KMS-11 (cell line): ENCODE measurements at regions not wholly inside any gene's neighbourhood (a gene's known extent, or its start where the extent isn't known, plus 50 kb on each side); places are given as distances from the start of the nearest gene placed in this dataset.
"Not testable (repeated sequence)": the region's sequence is repeated elsewhere in the genome, so short reads cannot be mapped to it uniquely, and the experiment has no call there.

Experiments
- H2AFZ ChIP-seq: fragments of 200-600 bp; sonication (generic); 2 replicates; pipeline ENCODE4 v1.6.1; 2016; ENCODE audit warnings: antibody characterized with exemption, mixed run types, low read depth
- H3K27ac ChIP-seq: fragments of 200-600 bp; sonication (generic); 2 replicates; pipeline ENCODE4 v1.6.1; 2016; ENCODE audit warnings: mild to moderate bottlenecking, mixed run types
- H3K27me3 ChIP-seq: fragments of 200-600 bp; sonication (generic); 2 replicates; pipeline ENCODE4 v1.6.1; 2017; ENCODE audit warnings: mild to moderate bottlenecking, low read depth, mixed run types, moderate library complexity; ENCODE audit not compliant: insufficient read depth
- H3K36me3 ChIP-seq: fragments of 200-600 bp; sonication (generic); 2 replicates; pipeline ENCODE4 v1.6.1; 2017; ENCODE audit warnings: mild to moderate bottlenecking, mixed run types; ENCODE audit not compliant: insufficient read depth
- H3K4me1 ChIP-seq: fragments of 200-600 bp; sonication (generic); 2 replicates; pipeline ENCODE4 v1.6.1; 2016; ENCODE audit warnings: mild to moderate bottlenecking, low read depth, mixed run types; ENCODE audit not compliant: poor library complexity, severe bottlenecking
- H3K4me2 ChIP-seq: fragments of 200-600 bp; sonication (generic); 2 replicates; pipeline ENCODE4 v1.7.0; 2016; ENCODE audit warnings: mild to moderate bottlenecking, mixed run types
- H3K4me3 ChIP-seq: fragments of 200-600 bp; sonication (generic); IDR thresholded peaks from 2 replicates; pipeline ENCODE4 v1.6.1; 2017; ENCODE audit warnings: low read depth, low read length, mixed read lengths; ENCODE audit not compliant: insufficient read depth
- H3K79me2 ChIP-seq: fragments of 200-600 bp; sonication (generic); 2 replicates; pipeline ENCODE4 v1.6.1; 2016; ENCODE audit warnings: low read depth, mixed run types; ENCODE audit not compliant: insufficient read depth
- H3K9ac ChIP-seq: fragments of 200-600 bp; sonication (generic); 2 replicates; pipeline ENCODE4 v1.6.1; 2016; ENCODE audit warnings: mild to moderate bottlenecking, mixed run types
- H4K20me1 ChIP-seq: fragments of 200-600 bp; sonication (generic); 2 replicates; pipeline ENCODE4 v1.6.1; 2016; ENCODE audit warnings: mild to moderate bottlenecking, mixed run types; ENCODE audit not compliant: insufficient read depth
- CTCF ChIP-seq: fragments of 200-600 bp; sonication (generic); conservative IDR thresholded peaks from 2 replicates; pipeline ENCODE4 v1.6.1; 2017; ENCODE audit warnings: low read depth, mild to moderate bottlenecking, antibody characterized with exemption, low read length, moderate library complexity, mixed read lengths

GRCh38 chr3:166274351-166275023 lies 437.3 kb upstream of the BCHE start:
- Histone ChIP-seq H3K9ac (no peak overlapping the region), H3K27ac (no peak overlapping the region), H3K4me3 (no peak overlapping the region), H3K4me2 (no peak overlapping the region), H3K27me3 (no peaks in the 10 kb centered on the region), H2AFZ (no peak overlapping the region), H3K36me3 (no peaks in the 10 kb centered on the region), H3K79me2 (no peaks in the 10 kb centered on the region), H3K4me1 (no peaks in the 10 kb centered on the region), H4K20me1 (no peaks in the 10 kb centered on the region)
- TF ChIP-seq CTCF = no peak

- Histone ChIP-seq H3K27me3 (no peaks in the 10 kb centered on the region), H3K36me3 (no peaks in the 10 kb centered on the region), H3K4me1 (no peaks in the 10 kb centered on the region)
Measured at GRCh38 chr3:166270429-166270828, 433.2 kb upstream of the BCHE start.

GRCh38 chr3:166265153-166265552 lies 427.9 kb upstream of the BCHE start:
- TF ChIP-seq CTCF = no peak
- no peak overlapping the region for H3K4me3 ChIP-seq

More at GRCh38 chr3:166270429-166270828, 433.2 kb upstream of the BCHE start:
- Histone ChIP-seq H3K9ac (no peak overlapping the region), H4K20me1 (no peaks in the 10 kb centered on the region), H2AFZ (no peak overlapping the region), H3K79me2 (no peaks in the 10 kb centered on the region), H3K4me3 (no peak overlapping the region), H3K4me2 (no peak overlapping the region), H3K27ac (no peak overlapping the region)
- TF ChIP-seq CTCF = no peak

GRCh38 chr3:166263460-166263859 lies 426.2 kb upstream of the BCHE start:
- Histone ChIP-seq H3K4me1 (no peaks in the 10 kb centered on the region), H3K36me3 (no peaks in the 10 kb centered on the region), H3K79me2 (no peaks in the 10 kb centered on the region), H3K9ac (no peak overlapping the region), H3K27ac (no peak overlapping the region), H3K4me2 (no peak overlapping the region), H4K20me1 (no peaks in the 10 kb centered on the region), H3K4me3 (no peak overlapping the region), H3K27me3 (no peaks in the 10 kb centered on the region), H2AFZ (no peak overlapping the region)
- no peak for TF ChIP-seq CTCF

More at GRCh38 chr3:166265153-166265552, 427.9 kb upstream of the BCHE start:
- Histone ChIP-seq H3K27me3 (no peaks in the 10 kb centered on the region), H3K4me2 (no peak overlapping the region), H4K20me1 (no peaks in the 10 kb centered on the region), H3K36me3 (no peaks in the 10 kb centered on the region), H3K4me1 (no peaks in the 10 kb centered on the region), H3K27ac (no peak overlapping the region), H3K9ac (no peak overlapping the region), H2AFZ (no peak overlapping the region), H3K79me2 (no peaks in the 10 kb centered on the region)

- H3K4me3 ChIP-seq, H3K4me2 ChIP-seq, H3K4me1 ChIP-seq, H3K36me3 ChIP-seq, H3K27me3 ChIP-seq, H3K9ac ChIP-seq, H2AFZ ChIP-seq, H4K20me1 ChIP-seq, H3K79me2 ChIP-seq, H3K27ac ChIP-seq: not testable (repeated sequence)
Measured at GRCh38 chr3:166258293-166258850, 421.1 kb upstream of the BCHE start.
